NCI-H774 (cell line): ENCODE measurements at regions not wholly inside any gene's neighbourhood (a gene's known extent, or its start where the extent isn't known, plus 50 kb on each side); places are given as distances from the start of the nearest gene placed in this dataset.

Experiments
- DNase-seq: peaks from one replicate; lab custom pipeline; 2025; lab: John Stamatoyannopoulos, UW

- no peak for DNase-seq
Measured at GRCh38 chr6:81694855-81695254, 57.6 kb downstream of the TENT5A start.

DNA sequence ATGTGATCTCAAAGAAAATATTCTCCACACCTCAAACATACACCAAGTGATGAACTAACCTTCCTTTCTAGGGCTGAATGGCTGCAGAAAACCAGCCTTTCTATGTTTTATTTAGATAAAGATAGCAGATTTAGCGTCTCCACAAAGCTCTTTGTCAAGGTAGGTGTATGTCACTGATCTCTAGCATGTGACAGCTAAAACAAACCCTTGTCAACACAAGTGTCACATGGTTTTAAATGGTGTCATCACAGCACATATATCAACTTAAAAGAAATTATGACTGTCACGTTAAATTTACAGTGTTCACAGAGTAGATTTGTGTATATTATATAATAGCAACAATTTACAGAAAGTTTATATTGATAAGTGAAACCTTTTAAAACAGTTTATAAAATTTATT is 58.3 kb downstream of the TENT5A start:
- DNase-seq, result peak; percentile 54

- DNase-seq, result no peak
Measured at GRCh38 chr6:81693266-81693665, 59.2 kb downstream of the TENT5A start.

GRCh38 chr6:81690073-81690472 is 62.4 kb downstream of the TENT5A start:
- DNase-seq, result no peak

DNA sequence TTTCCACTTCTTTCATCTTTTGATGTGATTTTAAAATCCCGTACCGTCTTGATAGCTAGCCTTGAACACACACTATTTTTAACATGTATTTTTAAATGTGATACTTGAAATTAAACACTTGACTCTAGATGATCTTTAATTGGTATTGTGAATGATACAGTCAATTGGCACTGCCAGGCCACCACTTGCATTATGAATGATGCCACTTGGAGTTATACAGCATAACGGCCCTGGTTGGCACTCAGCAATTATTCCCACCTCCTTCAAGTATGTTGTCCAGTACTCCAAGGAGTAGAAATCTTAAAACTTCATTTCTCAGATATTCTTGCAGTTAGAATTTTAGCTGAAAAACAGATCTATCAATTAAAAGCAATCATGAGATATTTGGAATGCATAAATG is 62.9 kb downstream of the TENT5A start:
- peak; percentile 56 for DNase-seq

- DNase-seq, result peak; percentile 70
Measured at GRCh38 chr6:81683912-81684311, 68.6 kb downstream of the TENT5A start.

DNA sequence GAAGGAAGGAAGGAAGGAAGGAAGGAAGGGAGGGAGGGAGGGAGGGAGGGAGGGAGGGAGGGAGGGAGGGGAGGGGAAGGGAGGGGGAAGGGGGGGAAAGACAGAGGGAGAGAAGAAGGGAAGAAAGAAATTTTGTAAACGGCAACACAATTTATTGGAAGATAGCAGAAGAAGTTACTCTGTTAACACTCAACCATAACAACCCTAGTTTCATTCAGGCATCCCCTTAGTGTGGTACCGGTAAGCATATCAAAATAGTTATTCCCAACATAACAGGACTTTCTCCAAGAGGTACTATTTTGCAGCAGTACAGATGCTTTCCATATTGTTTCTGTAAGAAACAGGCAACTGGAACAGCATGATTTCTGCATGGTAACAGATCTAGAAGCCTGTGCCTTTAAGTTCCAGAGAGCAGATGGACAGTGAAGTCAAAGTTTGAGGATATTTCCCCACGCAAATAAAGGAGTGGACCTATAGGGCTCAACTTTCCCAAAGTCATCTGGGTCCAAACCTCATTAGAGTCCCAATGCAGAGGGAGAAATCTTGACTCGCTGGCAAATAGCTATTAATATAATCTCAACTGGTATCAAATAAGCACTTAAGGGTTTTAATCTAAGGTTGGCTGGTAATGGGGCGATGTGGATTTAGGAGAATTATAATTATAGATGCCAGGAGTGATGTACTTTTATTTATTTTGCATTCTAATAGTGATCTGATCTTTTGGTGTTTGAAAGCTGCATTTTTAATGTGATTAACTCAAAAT is 69.4 kb downstream of the TENT5A start:
- DNase-seq, result no peak

GRCh38 chr6:81682235-81682795 is 70.2 kb downstream of the TENT5A start:
- DNase-seq, result peak; percentile 81

DNA sequence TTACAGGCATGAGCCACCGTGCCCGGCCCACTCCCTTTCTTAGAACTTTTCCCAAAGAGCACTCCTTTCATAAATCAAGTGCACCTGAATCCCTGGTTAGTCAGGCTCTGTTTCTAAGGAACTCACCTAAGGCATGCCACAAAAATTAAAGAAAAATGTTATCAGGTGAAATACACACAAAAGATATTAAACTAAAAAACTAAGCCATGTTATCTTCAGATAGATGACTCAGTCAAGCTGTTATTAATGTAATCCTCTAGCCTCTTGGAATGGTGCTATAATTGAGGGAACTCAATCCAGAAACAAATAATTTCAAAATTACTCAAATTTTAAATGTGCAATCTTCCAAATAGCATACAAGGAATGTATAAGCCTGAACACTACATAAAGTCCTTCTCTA is 83.0 kb downstream of the TENT5A start:
- DNase-seq, result no peak

DNA sequence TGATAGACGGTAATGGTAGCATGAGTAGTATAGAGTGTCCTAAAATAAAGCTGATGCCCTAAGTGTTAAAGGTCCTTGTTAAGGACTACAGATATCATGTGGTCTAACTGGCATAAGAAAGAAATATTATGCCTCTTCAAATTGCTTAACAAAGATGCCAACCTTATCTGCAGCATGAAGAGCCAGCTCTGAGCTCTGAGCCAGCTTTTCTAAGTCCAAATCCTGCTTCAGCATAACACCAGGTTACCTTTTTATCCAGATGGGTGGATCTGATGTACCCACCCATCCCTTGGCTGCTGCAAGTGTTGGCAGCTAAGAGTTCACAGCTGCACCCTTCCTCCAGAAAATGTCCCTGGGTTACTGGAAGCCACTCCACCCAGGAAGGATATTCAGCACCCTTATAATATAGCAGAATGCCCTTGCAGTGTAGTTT is 83.8 kb downstream of the TENT5A start:
- no peak for DNase-seq

DNA sequence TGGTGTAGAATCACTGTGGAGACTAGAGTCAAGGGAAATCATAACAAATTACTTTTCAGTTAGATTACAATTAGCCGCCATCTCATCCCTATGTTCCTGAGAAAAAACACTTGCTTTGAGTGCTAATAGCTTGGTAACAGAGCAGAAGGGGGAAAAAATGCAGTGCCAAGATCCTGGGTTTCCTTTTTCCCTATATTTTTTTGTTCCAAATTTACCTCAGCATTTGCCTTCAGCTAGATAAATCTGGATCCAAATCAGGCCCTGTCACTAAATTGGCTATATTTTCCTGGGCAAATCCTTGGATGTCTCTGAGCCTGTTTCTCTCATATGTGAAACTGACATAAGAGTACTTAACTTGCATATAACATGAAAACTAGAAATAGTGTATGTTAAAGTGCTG is 86.0 kb downstream of the TENT5A start:
- DNase-seq, result no peak

GRCh38 chr6:81656231-81656630 is 96.2 kb downstream of the TENT5A start:
- no peak for DNase-seq

DNA sequence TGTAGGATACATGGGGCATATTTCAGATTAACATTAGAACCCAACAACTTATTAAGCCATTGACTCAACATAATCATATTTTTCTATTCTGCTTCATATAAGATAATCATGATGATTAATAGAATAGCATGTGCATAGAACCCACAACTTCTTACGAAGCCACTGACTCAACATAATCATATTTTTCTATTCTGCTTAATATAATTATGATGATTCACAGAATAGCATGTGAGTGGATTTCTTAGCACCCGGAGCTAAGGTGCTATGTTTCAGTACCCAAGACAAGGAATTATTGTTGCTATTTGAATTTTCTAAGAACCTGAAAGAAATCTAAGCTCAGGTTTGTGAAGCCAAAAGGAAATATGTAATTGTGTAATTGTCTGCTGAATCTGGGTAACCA is 96.8 kb downstream of the TENT5A start:
- no peak for DNase-seq

DNA sequence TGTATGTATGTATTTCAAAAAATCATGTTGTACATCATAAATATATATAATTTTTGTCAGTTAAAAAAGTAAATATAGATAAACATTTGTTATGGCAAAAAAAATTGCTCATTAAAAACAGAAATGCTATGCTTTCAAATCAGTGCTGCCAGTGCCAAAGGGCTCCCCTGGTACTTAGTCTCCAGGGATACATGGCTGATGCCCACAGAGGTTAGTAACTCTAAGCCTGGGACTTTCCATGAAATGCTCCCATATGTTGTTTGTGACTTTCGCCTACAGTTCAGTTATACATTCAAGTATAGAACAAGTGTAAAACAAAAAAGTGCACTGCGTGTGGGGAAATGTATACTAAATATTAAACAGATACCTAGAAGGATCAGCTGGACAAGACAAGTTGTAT is 104.0 kb downstream of the TENT5A start:
- DNase-seq, result no peak

GRCh38 chr6:81643156-81643555 is 109.3 kb downstream of the TENT5A start:
- DNase-seq, result no peak

- DNase-seq, result no peak
Measured at GRCh38 chr6:81640891-81641290, 111.6 kb downstream of the TENT5A start.

DNA sequence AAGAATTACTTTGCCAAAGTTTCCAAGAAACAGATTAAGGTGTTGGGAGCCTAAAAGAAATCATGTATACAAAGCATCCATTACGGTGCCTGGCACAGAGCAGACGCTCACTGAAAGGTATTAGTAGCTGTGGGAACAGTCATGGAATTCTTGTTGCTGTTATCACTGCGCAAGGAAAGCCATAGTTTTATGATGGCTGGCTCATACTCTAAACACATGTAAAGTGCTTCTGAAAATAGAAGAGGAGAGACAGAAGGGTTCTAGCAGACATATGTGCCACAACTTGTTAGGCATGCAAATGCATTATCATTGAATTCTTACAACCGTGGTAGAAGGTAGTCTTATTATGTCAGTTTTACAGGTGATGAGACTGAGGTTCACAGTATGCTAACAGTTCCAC is 112.4 kb downstream of the TENT5A start:
- DNase-seq, result no peak

- DNase-seq, result no peak
Measured at GRCh38 chr6:81638366-81638765, 114.1 kb downstream of the TENT5A start.

- no peak for DNase-seq
Measured at GRCh38 chr6:81636930-81637568, 115.4 kb downstream of the TENT5A start.

GRCh38 chr6:81634155-81634880 is 118.2 kb downstream of the TENT5A start:
- DNase-seq, result peak; percentile 92

DNA sequence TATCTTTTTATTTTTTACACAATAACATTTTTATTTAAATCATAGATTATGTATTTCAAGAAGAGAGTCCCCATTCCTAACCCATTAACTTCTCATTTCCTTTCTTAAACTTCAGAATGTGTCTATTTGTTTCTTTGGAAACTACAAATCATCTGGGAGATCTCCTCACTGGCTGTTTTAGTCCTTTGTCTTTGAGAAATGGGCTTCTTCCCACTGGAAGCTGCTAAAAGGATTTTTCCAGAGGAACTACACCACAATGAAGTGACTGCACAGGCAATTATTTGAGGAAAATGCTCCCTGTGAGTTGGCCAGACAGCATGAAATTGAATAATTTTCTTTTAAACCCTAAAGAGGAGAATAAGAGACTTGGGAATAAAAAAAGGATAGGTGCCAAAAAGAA is 119.1 kb downstream of the TENT5A start:
- no peak for DNase-seq

GRCh38 chr6:81630719-81631118 is 121.8 kb downstream of the TENT5A start:
- no peak for DNase-seq

DNA sequence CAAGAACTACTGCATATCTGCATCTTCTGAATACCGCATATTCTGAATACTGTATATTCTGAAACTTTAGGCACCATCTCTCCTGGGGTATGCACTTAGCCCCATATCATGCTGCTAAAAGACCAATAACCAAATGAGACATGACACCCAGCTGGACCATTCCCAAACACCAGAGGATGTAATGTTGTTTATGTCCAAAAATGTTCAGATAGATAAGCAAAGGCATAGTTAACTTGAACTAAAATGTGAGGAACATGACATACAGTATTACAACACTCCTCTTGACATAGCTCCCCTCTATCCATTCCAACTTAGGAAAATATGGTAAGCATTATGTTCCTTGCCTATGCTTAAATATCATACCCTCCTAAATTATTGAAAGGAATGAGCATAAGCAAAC is 127.3 kb downstream of the TENT5A start:
- no peak for DNase-seq
